Amygdala (tissue), 56 donors: ENCODE measurements at regions not wholly inside any gene's neighbourhood (a gene's known extent, or its start where the extent isn't known, plus 50 kb on each side); places are given as distances from the start of the nearest gene placed in this dataset.

Experiments used
- DNase-seq, 56 donors: peaks; one replicate each; lab custom pipeline; 2025; lab: John Stamatoyannopoulos, UW

DNA sequence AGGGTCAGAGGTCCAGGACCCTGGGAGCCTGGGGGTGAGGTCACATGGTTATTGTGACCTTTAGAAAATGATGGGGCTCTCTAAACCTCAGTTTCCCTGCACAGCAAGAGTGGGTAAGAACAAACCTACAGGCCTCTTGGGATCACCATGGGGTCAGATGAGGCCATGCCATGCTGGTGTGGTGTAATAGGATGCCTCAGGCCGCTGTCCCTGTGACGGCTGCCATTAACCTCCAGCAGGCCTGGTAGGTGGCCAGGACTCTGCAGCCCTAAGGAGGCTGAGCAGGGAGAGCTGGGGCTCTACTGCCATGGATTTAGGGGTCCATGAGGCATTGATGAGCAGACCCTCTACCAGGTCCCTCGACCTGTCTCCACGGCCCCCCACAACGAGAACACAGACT lies 265.5 kb downstream of the CTTN start:
- DNase-seq: no peak

DNA sequence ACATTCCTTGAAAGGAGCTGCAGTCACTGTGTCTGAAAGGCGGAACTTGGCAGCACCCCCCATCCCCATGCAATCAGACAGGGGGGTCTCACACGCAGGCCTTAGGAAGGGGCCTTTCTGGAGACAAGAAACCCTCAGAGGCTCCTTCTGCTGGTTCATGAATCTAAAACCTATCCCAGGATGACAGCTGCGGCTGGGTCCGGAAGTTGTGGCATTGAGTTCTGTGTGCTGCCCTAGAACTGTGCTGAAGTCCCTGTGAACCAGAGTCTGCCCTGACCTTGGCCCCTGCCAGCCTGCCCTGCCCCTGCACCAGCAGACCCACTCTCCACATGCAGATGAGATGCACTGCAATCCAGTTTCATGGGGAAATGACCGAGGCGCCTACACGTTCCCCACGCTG lies 268.0 kb downstream of the CTTN start:
- DNase-seq: no peak

DNA sequence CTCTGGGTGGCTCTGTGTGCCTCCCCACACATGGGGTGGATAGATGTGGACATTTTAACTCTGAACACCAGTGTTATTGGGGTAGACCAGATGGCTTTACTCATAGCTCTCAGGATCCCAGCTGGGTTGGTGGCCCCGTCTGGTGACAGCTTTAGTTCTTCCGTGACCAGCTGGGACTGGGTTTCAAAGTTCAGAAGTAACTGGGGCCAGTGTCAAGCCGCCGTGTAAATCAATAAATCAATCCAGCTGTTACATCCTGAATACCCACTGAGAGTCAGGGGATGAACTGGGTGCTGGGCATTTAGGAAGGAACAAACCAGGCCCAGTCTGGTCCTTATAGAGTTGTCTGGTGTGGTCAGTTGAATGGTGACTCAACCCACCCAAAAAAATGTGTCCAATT lies 269.4 kb downstream of the CTTN start:
- DNase-seq: no peak

DNA sequence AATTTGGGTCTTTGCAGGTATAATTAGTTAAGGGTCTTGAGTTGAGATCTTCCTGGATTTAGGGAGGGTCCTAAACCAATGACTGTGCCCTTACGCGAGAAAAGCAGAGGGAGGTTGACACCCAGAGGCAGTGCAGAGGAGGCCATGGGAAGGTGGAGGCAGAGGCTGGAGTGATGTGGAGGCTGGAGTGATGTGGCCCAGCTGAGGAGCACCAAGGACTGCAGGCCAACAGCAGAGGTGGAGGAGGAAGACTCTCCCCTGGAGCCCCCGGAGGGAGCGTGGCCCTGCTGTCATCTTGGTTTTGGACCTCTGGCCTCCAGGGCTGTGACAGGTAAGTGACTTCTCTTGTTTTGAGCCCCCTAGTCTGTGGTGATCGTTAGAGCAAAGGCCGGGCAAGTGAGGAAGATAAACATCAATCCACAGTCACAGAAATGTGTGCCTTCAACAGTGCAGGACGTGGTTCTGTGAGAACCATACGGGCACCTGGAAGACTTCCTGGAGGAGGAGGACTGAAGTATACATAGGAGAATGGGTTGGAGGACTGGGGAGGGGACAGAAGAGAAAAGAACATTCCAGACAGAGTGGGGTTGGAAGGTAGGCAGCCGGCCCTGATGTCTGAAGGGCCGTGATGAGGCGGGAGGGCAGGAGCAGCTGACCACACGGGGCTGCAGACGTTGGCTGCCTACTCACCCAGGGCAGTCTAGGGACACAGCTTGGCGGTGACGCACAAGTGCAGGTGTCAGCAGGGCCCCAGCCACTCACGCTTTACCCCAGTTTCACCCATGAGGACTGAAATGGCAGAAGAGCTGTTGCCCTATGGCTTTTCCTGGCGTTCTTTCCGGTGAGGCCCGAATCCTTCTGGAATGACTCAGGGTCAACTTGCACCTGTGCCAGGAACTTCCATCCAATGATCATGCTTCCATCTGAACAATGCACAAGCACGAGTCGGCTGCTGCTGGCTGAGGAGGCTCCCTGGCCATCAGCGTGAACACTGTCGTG lies 270.2 kb downstream of the CTTN start:
- no peak for DNase-seq

DNA sequence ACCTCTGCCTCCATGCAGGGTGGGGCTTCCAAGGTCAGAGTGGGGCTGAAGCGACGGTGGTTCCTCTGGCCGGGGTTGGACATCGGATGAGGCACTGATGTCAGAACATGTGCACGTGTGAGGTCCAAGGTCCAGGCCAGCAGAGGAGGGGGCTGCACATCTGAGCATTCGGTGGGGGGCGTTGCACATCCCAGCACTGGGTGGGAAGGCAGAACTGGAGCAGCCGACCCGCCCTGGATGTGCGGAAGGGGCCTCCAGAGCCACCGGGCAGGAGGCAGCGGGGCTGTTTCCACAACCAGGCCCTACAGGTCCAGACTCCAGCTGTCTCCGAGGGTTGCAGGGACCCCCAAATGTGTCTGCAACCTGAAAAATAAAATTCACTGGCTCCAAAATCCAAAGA lies 271.0 kb downstream of the CTTN start:
- DNase-seq: no peak

DNA sequence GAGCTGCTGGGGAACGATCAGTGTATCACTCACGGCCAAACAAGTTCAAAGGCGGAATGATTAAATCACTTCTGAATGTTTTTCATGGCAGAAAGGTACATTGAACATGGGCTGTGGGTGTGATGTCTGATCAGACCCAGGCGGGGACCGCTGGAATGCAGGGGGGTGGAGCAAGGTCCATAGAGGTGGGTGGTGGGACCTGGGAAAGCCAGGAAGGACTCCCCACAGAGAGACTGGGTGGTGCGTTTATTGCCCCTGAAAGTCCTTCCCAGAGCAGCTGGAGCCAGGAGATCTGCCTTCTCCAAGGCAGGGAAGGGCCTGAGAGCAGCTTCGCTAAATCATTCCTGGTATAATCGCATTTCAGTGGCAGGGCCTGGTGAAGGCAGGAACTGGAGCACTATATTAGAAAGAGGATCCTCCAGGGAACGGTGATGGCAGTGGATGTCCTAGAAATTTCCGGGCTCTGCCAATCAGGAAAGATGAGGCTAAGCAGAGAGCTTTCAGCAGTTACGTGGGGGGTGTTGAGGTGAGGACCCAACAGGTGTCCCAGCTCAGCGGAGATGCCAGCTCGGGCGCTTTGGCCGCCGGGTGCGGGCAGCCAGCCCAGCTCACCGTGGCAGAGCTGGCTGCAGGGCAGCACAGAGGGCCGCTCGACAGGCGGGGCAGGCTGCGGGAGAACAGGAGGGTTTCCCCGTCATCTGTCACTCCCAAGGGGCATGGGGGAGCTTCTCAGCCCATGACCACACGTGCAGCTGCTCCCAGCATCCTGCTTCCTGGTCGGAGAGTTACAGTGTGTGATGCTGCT lies 271.7 kb downstream of the CTTN start:
- DNase-seq: no peak

DNA sequence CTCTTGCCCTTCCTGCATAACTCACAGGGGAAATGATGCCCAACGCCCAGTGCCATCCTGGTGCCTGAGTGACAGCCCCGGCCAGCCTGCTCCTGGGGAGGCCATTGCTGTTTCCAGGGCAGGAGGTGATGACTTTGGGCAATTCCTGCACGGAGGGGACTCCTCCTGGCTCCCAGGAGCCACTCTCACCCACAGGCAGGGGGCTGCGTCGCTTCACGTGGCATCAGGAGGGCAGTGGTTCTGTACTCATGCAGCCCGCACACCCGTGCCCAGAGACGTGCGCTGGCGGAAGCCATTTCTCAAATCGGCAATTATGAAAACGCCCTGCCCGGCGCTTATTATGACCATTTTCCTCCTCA lies 272.3 kb downstream of the CTTN start:
- DNase-seq: no peak

GRCh38 chr11:70671083-70671482 lies 272.8 kb downstream of the CTTN start:
- DNase-seq: no peak

DNA sequence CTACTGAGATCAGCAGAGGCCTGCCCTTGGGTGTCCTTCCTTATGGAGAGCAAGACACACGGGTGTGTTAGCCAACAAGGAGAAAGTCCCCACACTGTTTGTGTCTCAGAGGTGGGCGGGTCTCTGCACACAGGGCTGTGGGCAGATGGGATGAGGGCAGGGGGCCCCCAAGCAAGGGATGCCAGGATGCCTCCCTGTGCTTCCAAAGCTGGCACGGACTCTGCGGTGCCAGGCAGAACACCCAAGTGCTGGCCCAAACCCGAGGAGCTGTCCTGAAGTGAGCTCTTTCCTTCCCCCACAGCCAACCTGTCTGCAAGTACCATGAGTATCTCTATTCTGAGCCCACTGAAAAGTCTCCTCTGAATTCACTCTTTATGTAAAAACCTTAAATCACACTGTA lies 273.3 kb downstream of the CTTN start:
- no peak for DNase-seq

DNA sequence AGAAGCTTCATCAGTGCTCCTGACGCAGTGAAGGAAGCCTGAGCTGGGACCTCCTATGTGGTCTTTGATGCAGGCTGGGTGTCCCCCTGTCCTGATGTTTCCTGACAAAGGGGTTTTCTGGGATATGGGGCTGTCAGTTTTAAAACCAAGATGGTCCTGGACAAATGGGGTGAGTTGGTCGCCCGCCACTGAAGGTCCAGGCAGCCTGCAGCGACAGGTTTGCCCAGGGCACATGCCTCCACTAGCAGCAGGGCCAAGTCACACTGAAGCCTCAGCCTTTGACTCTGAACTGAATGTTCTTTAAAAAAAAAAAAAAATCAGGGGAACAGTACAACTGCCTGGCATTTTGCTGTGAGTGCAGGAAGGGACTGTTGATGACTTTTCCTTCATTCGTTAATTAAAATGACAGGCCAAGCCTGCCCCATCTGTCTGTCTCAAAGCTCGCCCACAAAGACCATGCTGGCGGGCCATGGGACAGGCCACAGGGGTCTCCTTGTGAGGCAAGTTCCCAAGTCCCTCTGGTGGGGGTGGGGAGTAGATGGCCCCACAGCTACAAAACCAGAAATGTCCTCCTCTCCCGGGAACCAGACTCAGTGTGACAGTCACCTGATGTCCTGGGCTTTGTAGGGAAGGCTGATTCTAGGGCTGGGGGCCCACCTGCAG lies 274.8 kb downstream of the CTTN start:
- DNase-seq: peak in 2 of 56 donors; percentile 12 to 27

DNA sequence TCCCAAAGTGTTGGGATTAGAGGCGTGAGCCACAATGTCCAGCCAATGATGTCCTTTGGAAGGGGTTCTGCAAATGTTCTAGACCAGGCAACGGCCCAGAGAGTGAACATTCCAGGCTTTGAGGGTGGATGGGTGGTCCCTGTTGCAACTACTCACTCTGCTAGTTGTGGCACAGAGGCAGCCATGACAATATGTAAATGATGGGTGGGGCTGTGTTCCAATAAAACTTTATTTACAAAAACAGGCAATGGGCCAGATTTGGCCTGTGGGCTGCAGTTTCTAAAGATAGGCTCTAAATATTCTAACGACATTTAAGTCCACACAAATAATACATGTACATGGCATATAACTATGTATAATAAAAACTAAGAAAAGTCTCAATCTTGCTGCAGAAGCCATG lies 276.3 kb downstream of the CTTN start:
- DNase-seq: no peak

DNA sequence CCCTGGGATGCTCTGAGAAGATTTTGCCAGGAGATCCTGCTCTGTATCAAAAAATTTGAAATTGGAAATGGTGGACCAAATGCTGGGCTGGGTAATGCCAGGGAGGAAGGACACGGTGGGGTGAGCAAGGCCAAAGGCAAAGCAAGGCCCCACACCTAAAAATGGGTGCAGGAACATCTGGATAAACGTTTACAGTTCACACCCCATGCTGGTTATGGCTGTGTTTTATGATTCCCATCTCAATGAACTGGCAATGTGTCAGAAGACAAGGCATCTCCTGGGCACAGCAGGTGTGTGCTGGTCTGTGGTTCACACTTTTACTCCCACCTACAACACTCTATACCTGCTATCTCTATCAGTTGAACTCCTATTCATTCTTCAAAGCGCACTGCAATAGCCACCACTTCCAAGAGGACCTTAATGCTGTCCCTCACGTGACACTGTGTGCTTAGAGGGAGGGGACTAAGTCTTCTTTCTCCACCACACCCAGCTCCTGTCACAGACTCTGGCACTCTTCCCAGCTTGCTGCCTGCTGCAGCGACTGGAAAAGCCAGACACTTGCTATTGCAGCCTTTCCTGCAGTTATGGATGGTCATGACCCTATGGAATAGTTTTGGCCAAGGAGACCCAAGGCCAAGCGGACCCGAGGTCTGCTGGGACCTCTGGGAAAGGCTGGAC lies 277.5 kb downstream of the CTTN start:
- DNase-seq: no peak

- DNase-seq: no peak
Observed at GRCh38 chr11:70677232-70677916, 279.0 kb downstream of the CTTN start.

DNA sequence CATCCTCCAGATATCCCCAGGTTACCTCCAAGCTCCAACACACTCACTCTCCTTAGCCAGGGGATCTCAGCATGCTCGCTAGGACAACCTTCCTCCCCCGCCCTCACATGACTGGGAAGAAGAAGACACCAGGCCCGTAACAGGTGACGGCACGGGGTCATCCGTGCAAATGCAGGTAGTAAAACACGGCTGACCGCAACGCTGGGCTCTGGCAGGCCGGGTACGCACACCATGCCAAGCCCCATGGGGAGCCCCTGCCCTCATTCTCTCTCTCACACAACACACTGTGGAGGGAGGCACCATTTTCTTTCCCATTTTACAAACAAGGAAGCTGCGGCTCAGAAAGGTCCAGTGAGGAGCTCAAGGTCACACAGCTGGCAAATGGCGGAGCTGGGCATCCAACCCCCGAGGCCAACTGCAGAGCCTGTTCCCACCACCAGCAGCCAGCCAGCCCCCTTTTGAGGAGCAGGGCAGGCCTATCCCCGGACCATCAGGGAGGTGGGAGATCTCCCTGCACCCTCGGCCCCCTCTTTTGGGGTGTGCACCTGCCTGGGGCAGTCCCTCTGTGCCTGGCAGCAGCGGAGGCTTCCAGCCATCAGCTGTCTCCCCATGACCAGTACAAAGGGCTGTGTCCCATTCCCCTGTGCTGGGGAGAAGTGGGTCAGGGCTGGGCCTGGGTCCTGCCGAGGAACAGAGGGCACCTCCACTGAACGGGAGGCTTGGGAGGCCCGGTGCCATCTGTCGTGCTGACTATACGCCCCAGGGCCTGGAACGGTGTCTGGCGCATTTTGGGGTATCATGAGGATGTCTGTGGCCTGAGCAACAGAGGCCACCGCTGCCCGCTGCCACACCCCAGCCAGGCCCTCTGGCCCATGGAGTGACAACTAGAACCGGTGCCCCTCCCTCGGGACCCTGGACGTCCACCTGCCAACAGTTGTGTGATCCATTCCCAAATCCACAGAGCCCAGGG lies 280.9 kb downstream of the CTTN start:
- DNase-seq: no peak

DNA sequence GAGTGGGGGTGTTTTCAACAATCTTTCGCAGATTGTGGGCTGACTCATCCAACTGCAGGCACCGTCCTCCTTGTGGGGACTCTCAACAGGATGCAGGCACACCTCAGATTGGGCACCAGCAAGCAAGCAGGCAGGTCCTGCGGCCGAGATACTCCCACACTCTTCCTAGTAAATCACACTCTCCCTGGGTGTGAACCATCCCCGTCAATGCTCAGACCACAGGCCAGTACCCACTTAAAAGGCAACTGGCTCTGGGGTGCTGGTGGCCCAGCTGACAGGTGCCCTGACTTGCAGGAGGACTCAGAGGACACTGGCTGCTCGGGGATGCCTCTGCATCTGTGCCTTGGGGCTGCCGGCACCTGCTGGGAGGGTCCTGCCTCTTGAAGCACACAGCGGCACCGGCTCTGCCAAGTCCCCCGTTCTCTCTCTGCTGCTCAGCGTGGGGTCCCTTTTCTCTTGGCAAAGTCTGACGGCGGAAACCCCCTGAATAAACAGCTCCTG lies 282.5 kb downstream of the CTTN start:
- DNase-seq: peak in 7 of 56 donors; percentile 9 to 29 (median 12)

DNA sequence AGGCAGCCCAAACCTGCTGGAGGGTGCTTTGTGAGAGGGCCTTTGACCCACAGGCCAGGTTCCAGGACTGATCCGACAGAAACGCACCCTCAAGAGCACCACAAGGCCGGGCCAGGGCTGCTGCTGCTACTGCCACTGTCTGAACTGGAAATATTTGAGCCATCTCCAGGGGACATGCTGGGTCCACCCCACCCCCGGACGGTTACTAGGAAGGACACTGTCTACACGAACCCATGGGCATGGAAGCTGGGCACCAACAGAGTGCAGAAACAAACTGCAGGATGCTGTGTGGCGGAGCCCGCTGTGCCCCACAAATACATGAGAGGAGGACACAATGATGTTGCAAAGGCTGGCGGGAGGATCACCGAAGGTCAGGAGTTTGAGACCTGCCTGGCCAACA lies 283.7 kb downstream of the CTTN start:
- DNase-seq: no peak

GRCh38 chr11:70682760-70683159 lies 284.4 kb downstream of the CTTN start:
- DNase-seq: no peak

GRCh38 chr11:70687716-70688115 lies 289.4 kb downstream of the CTTN start:
- no peak for DNase-seq

DNA sequence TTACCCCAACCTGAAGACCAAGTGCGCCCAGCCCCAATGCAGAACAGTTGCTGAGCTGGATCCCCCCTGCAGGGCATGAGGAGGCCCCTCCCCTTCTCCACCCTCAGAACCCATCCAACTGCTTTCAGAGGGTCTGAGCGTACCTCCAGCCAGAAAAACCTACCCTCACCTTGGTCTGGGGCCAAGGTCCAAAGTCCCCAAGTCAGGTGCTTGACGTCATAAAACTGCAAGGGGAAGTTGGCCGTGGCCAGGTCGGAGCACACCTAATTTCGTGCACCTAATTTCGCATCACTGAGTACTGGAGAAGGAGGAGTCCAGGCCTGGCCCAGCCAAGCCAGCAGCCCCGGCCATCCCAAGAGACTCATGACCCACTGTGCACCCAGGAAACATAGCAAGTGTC lies 289.8 kb downstream of the CTTN start:
- no peak for DNase-seq
